Activated naive CD4-positive, alpha-beta T cell treated with anti-CD3 and anti-CD28 coated beads, Interleukin-2, amount 10 ng/mL, durations not matched to agents 7 days and 5 days (primary cell): ENCODE measurements at regions not wholly inside any gene's neighbourhood (a gene's known extent, or its start where the extent isn't known, plus 50 kb on each side); places are given as distances from the start of the nearest gene placed in this dataset.

Experiments
- CTCF ChIA-PET: fragments of 350-600 bp; sonication (Branson Sonifier 250); formaldehyde crosslinking; loops from one replicate; lab custom pipeline; 2021; ENCODE audit warnings: antibody characterized with exemption; lab: Charles Lee
- DNase-seq: peaks from one replicate; pipeline ENCODE4 v3.0.0-alpha.2; 2020
- H3K27ac Mint-ChIP-seq: one replicate; pipeline ENCODE4 v1.8.0; 2021; ENCODE audit warnings: mild to moderate bottlenecking, moderate library complexity, mixed read lengths
- H3K27me3 Mint-ChIP-seq: one replicate; pipeline ENCODE4 v1.8.0; 2021; ENCODE audit warnings: mild to moderate bottlenecking, mixed read lengths
- H3K36me3 Mint-ChIP-seq: one replicate; pipeline ENCODE4 v1.8.0; 2021; ENCODE audit warnings: mixed read lengths
- H3K4me1 Mint-ChIP-seq: one replicate; pipeline ENCODE4 v1.8.0; 2021; ENCODE audit warnings: mixed read lengths
- H3K4me3 Mint-ChIP-seq: one replicate; pipeline ENCODE4 v1.8.0; 2021; ENCODE audit warnings: mild to moderate bottlenecking, moderate library complexity, mixed read lengths
- H3K9me3 Mint-ChIP-seq: one replicate; pipeline ENCODE4 v1.8.0; 2021; ENCODE audit warnings: mixed read lengths

- CTCF ChIA-PET: no interaction called here
- peaks cover 2% of the 10 kb centered on the region for H3K9me3 Mint-ChIP-seq
- H3K4me3 Mint-ChIP-seq: no peak overlapping the region
- H3K4me1 Mint-ChIP-seq: no peaks in the 10 kb centered on the region
- H3K27ac Mint-ChIP-seq: no peak overlapping the region
- H3K36me3 Mint-ChIP-seq: no peaks in the 10 kb centered on the region
- no peak for DNase-seq
- H3K27me3 Mint-ChIP-seq: peaks cover 2% of the 10 kb centered on the region
Measured at GRCh38 chr18:11284811-11285210, 135.4 kb upstream of the PIEZO2 start.

GRCh38 chr18:11284349-11284748 is 135.0 kb upstream of the PIEZO2 start:
- H3K9me3 Mint-ChIP-seq: peaks cover 2% of the 10 kb centered on the region
- no peak overlapping the region for H3K4me3 Mint-ChIP-seq
- no peaks in the 10 kb centered on the region for H3K27me3 Mint-ChIP-seq
- H3K4me1 Mint-ChIP-seq: no peaks in the 10 kb centered on the region
- CTCF ChIA-PET: no interaction called here
- no peak overlapping the region for H3K27ac Mint-ChIP-seq
- no peaks in the 10 kb centered on the region for H3K36me3 Mint-ChIP-seq
- DNase-seq: no peak

GRCh38 chr18:11283479-11284161 is 134.3 kb upstream of the PIEZO2 start:
- Mint-ChIP-seq H3K4me1 (no peaks in the 10 kb centered on the region), H3K9me3 (peaks cover 2% of the 10 kb centered on the region), H3K36me3 (no peaks in the 10 kb centered on the region), H3K27ac (no peak overlapping the region), H3K27me3 (no peaks in the 10 kb centered on the region), H3K4me3 (no peak overlapping the region)
- DNase-seq: no peak
- CTCF ChIA-PET: no interaction called here

- Mint-ChIP-seq H3K4me1 (no peaks in the 10 kb centered on the region), H3K4me3 (no peak overlapping the region), H3K27ac (no peak overlapping the region), H3K36me3 (no peaks in the 10 kb centered on the region), H3K9me3 (peaks cover 6% of the 10 kb centered on the region), H3K27me3 (no peaks in the 10 kb centered on the region)
- no peak for DNase-seq
- CTCF ChIA-PET: no interaction called here
Measured at GRCh38 chr18:11279461-11279860, 130.1 kb upstream of the PIEZO2 start.

DNA sequence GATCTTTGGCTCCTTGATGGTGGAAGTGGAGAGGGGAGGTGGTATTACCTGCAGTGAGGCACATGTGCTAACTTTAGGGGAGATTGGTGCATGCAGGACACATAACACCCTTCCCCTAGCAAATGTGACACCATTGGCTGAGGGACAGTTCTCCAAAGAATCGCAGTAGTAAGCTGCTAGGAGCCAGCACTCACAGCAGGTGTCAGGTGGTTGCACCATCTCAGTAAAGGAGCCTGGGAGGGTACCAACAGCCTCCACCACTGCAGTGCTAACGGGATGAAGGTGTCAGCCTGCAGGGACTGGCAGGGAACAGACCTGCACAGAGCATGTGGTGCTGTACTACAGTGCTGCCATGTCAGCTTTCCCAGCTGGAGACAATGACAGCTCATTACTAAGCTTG is 127.3 kb upstream of the PIEZO2 start:
- H3K27me3 Mint-ChIP-seq: no peaks in the 10 kb centered on the region
- CTCF ChIA-PET: no interaction called here
- H3K4me1 Mint-ChIP-seq: no peaks in the 10 kb centered on the region
- DNase-seq: no peak
- H3K27ac Mint-ChIP-seq: no peak overlapping the region
- H3K4me3 Mint-ChIP-seq: no peak overlapping the region
- H3K36me3 Mint-ChIP-seq: no peaks in the 10 kb centered on the region
- peaks cover 4% of the 10 kb centered on the region for H3K9me3 Mint-ChIP-seq

GRCh38 chr18:11274144-11274794 is 124.9 kb upstream of the PIEZO2 start:
- H3K4me3 Mint-ChIP-seq: no peak overlapping the region
- no peak for DNase-seq
- CTCF ChIA-PET: interaction anchor here (1.7 kb wide), 1 partner anchor 245 kb away, joined by 5 read pairs; no protein-coding TSS in a partner anchor
- H3K27me3 Mint-ChIP-seq: no peaks in the 10 kb centered on the region
- H3K27ac Mint-ChIP-seq: no peak overlapping the region
- H3K36me3 Mint-ChIP-seq: no peaks in the 10 kb centered on the region
- no peaks in the 10 kb centered on the region for H3K4me1 Mint-ChIP-seq
- H3K9me3 Mint-ChIP-seq: peaks cover 4% of the 10 kb centered on the region

- H3K4me1 Mint-ChIP-seq: no peaks in the 10 kb centered on the region
- no peaks in the 10 kb centered on the region for H3K27me3 Mint-ChIP-seq
- no peak for DNase-seq
- no peaks in the 10 kb centered on the region for H3K36me3 Mint-ChIP-seq
- H3K4me3 Mint-ChIP-seq: no peak overlapping the region
- peaks cover 4% of the 10 kb centered on the region for H3K9me3 Mint-ChIP-seq
- CTCF ChIA-PET: no interaction called here
- H3K27ac Mint-ChIP-seq: no peak overlapping the region
Measured at GRCh38 chr18:11272516-11272915, 123.1 kb upstream of the PIEZO2 start.

- no peak overlapping the region for H3K4me3 Mint-ChIP-seq
- no peak for DNase-seq
- H3K27ac Mint-ChIP-seq: no peak overlapping the region
- no peaks in the 10 kb centered on the region for H3K4me1 Mint-ChIP-seq
- H3K9me3 Mint-ChIP-seq: peaks cover 5% of the 10 kb centered on the region
- CTCF ChIA-PET: no interaction called here
- no peaks in the 10 kb centered on the region for H3K27me3 Mint-ChIP-seq
- no peaks in the 10 kb centered on the region for H3K36me3 Mint-ChIP-seq
Measured at GRCh38 chr18:11271954-11272353, 122.6 kb upstream of the PIEZO2 start.

GRCh38 chr18:11269257-11269656 is 119.9 kb upstream of the PIEZO2 start:
- CTCF ChIA-PET: no interaction called here
- no peak overlapping the region for H3K4me3 Mint-ChIP-seq
- H3K36me3 Mint-ChIP-seq: no peaks in the 10 kb centered on the region
- DNase-seq: no peak
- peaks cover 5% of the 10 kb centered on the region for H3K9me3 Mint-ChIP-seq
- H3K27ac Mint-ChIP-seq: no peak overlapping the region
- no peaks in the 10 kb centered on the region for H3K27me3 Mint-ChIP-seq
- no peaks in the 10 kb centered on the region for H3K4me1 Mint-ChIP-seq

DNA sequence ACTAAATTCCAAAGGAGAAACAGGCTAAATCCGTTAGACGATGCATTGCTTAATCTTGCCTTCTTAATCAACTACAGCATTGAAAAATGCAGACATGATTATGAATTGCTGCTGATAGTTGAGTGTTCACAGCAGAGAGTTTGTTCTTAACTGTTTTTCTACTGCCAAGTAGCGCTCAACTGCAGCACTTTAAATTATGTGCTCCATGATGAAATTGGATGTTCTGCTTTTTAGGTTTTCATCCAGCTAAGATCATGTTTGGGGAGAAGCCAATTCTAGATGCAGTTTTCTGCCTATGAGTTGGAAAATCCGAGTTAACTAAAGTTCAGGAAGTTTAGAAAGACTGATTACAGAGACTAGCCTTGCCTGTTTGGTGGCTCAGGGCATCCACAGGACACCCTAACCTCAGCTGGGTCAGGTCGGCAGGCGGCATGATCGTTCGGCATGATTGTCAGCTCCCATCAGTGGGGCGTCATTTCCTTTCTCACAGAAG is 119.4 kb upstream of the PIEZO2 start:
- CTCF ChIA-PET: no interaction called here
- H3K36me3 Mint-ChIP-seq: no peaks in the 10 kb centered on the region
- H3K27me3 Mint-ChIP-seq: no peaks in the 10 kb centered on the region
- H3K27ac Mint-ChIP-seq: no peak overlapping the region
- H3K9me3 Mint-ChIP-seq: peaks cover 5% of the 10 kb centered on the region
- DNase-seq: no peak
- no peaks in the 10 kb centered on the region for H3K4me1 Mint-ChIP-seq
- no peak overlapping the region for H3K4me3 Mint-ChIP-seq

DNA sequence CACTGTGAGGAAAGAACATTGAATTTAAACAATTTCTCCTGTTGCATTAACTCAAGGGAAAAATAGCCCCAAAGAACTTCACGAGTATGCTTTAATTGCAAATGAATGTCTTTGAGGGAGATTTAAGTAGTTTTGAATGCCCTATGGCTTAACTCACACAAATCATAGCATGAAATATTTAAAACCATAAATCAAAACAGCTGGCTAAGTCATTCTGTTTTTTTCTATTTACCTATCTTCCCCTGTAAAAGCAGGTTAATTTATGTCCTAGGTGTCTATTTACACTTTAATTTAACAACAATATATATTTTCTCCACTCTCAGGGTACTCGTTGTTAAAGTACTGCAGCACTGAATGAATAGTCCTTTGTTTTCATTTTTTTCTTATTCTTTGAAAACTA is 118.8 kb upstream of the PIEZO2 start:
- Mint-ChIP-seq H3K4me1 (no peaks in the 10 kb centered on the region), H3K27me3 (no peaks in the 10 kb centered on the region), H3K9me3 (peaks cover 5% of the 10 kb centered on the region), H3K27ac (no peak overlapping the region), H3K4me3 (no peak overlapping the region), H3K36me3 (no peaks in the 10 kb centered on the region)
- CTCF ChIA-PET: no interaction called here
- DNase-seq: no peak

DNA sequence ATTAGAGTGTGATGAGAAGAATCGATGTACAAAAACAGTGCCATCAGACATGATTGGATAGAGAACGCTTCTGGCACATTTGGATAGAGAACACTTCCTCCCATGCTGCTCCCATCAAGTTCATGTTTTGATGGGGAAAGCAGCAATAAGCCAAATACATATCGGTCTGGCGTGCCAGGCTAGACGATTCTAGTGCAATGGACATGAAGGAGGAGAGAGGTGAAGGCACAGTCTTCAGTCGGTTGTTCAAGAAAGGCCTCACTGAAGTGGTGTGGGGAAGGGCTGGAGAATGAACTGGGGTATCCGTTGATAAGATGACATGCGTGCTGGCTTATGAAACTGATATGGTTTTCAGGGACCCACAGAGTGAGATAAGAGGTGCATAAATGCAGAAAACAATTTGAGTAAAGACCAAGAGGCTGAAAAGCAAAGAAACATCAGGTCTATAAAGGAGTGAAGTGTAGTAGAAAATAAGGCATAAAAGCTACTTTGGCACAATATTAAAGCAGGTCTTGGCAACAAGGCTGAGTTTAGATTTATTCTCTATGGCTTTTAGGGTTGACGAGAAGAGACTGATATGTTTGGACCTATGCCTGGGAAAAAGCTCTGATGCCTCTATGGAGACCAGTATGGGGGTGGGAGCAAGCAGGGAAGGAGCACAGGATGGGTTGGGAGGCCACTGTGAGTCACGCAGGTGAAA is 117.6 kb upstream of the PIEZO2 start:
- no peak for DNase-seq
- no peaks in the 10 kb centered on the region for H3K36me3 Mint-ChIP-seq
- H3K4me3 Mint-ChIP-seq: no peak overlapping the region
- no peak overlapping the region for H3K27ac Mint-ChIP-seq
- no peaks in the 10 kb centered on the region for H3K27me3 Mint-ChIP-seq
- CTCF ChIA-PET: no interaction called here
- H3K9me3 Mint-ChIP-seq: peaks cover 5% of the 10 kb centered on the region
- no peaks in the 10 kb centered on the region for H3K4me1 Mint-ChIP-seq

DNA sequence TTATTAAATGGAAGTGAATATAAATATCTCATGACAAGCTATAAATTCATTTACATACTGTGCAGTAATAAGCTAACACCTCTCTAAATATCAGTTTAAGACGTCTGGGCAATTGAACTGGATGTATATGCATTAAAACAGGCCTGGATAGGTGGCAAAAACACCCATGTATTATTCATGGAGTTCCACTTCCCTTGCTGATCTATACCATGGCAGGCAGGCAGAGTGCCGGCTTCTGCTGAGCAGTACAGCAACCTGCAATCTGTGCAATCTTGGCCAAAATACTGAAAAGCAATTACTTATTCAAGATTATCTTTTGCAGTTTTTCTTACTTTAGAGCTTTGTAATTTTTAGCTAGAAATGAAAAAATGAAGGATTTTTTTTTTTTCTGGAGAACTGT is 112.1 kb upstream of the PIEZO2 start:
- H3K9me3 Mint-ChIP-seq: peaks cover 2% of the 10 kb centered on the region
- H3K36me3 Mint-ChIP-seq: no peaks in the 10 kb centered on the region
- CTCF ChIA-PET: interaction anchor here (0.7 kb wide), 1 partner anchor 13 kb away, joined by 3 read pairs; no protein-coding TSS in a partner anchor

GRCh38 chr18:11260961-11261461 is 111.6 kb upstream of the PIEZO2 start:
- Mint-ChIP-seq H3K27me3 (no peaks in the 10 kb centered on the region), H3K27ac (no peak overlapping the region), H3K9me3 (peaks cover 2% of the 10 kb centered on the region), H3K4me1 (no peaks in the 10 kb centered on the region), H3K4me3 (no peak overlapping the region), H3K36me3 (no peaks in the 10 kb centered on the region)
- no peak for DNase-seq
- CTCF ChIA-PET: interaction anchor here (0.7 kb wide), 1 partner anchor 13 kb away, joined by 3 read pairs; no protein-coding TSS in a partner anchor

More for the DNA sequence above, 112.1 kb upstream of the PIEZO2 start:
- no peaks in the 10 kb centered on the region for H3K27me3 Mint-ChIP-seq
- no peak for DNase-seq
- H3K27ac Mint-ChIP-seq: no peak overlapping the region
- no peaks in the 10 kb centered on the region for H3K4me1 Mint-ChIP-seq
- no peak overlapping the region for H3K4me3 Mint-ChIP-seq
